Posterior cingulate gyrus (tissue), 11 donors: ENCODE measurements at regions not wholly inside any gene's neighbourhood (a gene's known extent, or its start where the extent isn't known, plus 50 kb on each side); places are given as distances from the start of the nearest gene placed in this dataset.
A peak's percentile ranks its signal among the peaks of the same experiment; 100 is the strongest.

Source experiments
- DNase-seq, 10 donors: peaks; one replicate each; pipeline versions ENCODE4 v3.0.0 to v3.0.0-alpha.2; 2020 to 2021; ENCODE audit warnings: mixed read lengths in 3 of 10
- intact Hi-C: fragments of 100-400 bp; cut with DNase I; formaldehyde crosslinking; loops from one replicate; pipeline ENCODE4 v1.15.1; 2023

DNA sequence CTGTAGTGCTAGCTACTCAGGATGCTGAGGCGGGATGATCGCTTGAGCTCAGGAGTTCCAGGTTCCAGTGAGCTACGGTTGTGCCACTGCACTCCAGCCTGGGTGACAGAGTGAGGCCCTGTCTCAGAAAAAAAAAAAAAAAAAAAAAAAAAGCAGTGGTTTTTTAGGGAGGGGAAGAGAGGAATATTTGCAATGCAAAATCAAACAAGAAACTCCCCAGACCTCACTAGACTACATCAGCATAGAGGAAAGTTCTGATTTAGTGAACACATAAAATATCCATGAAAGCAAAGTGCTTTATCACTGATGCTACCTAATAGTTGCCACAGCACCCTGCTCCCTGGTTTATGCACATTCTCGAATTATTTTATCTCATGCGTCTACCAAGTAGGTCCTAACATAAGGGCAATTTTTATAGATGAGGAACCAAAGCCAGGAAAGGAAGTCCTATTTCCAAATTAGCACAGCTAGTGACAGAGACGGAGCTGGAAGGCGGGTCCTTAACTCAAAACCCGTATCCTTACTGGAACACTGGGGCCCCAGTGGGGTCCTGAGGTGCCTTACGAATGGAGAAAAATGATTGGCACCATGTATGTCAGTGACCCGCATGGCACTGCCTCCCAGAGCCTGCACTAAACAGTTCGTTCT is 50.7 kb upstream of the GPR157 start:
- intact Hi-C loops: loop anchor here (2.0 kb wide), 1 partner anchor 17 kb away; no protein-coding TSS in a partner anchor
- DNase-seq: no peak

DNA sequence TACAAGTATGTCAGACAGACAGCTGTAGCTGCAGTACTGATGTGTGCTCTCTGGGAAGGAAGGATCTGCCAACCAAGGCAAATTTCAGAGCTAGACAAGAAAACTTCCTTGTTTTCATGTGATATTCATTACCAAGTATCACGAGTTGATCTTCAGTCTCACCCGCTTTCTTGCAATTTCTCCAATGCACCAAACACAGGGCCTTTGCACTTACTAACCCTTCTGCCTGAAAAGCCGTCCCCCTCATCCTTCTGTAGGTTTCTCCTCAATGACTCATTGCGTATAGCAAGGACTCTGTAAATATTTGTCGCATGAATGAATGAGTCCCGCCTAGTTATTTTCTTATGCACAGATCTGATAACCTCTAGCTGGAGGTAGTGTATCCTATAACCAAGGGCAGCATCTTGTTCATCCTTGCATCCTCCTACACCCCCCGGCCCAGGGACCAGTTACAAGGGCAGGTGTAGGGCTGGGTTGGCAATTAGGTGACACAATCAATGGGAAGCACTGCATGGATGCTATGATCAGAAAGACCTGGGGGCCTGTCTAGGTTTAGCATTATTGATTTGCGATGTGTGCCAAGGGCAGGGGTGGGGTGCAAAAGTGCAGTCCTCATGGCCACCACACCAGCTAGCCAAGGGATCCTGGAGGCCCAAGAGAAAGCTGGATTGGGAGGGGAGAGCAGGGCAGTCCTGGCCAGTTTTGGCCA is 51.4 kb upstream of the GPR157 start:
- DNase-seq: no peak
- intact Hi-C loops: loop anchor here (2.0 kb wide), 1 partner anchor 17 kb away; no protein-coding TSS in a partner anchor

DNA sequence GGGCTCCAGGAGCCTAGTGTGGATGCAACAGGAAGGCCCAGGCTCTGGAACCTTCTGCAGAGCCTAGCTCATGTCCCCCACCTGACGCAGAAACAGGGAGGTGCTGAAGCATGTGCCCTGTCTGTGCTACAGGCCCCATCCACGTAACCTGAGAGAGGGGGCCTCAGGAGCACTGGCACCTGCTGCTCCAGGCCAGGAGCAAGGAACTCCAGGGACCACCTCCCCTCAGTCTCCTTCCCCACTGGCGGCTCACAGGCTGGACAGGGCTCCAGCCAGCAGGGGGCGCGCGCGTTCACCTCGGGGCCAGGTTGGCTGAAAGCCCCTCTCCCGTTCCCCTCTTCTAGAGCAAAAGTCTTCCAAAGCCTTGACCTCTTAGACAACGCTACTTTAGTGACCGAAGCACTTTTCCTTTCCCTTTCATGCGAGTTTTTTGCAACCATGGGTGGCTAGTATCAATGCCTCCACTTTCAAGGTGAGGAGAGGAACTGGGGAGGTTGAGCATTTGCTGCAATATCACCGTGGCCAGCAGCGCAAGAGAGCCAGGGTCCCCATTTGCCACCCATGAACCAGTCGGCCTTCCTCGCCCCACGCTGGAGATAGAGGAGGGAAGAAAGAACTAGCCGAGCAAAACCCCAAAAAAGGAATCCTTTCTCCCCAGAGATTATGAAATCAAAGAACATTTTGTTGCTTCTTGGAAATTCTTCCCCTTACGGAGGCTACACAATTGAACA is 52.4 kb upstream of the GPR157 start:
- intact Hi-C loops: loop anchor here (2.0 kb wide), 1 partner anchor 15 kb away; no protein-coding TSS in a partner anchor
- peak in 7 of 10 donors; percentile 44 to 93 (median 72) for DNase-seq

DNA sequence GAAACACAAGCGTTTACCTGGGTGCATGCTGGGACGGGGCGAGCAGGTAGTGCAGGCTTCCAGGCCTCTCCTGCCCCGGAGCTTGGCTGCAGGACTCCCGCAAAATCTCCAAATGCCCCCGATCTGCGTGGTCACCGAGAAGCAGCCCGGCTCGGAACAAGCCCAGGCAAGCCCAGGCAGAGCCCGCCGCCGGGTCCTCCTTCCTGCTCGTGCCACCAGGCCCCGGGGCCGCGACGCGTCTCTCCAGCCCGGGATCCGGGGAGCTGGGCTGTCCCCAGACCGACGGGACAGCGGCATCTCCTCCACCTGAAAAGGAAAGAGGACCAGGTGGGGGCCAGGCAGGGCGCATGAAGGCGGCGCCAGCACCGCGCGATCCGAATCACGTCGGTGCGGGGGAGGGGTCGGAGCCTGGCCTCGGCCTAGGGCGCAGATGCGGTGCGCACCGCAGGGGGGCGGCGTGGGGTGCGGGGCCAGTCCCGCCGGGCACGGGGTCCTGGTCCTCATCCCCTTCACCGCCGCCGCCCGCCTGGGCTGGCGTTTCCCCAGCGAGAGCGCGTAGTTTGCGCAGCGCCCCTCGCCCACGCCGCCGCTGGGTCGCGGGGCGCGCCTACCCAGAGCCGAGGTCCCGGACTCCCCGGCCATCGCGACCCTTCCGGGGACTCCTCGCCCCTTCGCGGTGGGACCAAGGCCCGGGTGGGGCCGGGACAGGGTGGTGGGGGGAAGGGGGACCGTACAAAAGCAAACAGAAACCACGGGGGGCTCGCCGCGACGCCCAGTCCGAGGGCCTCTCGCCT is 52.4 kb upstream of the H6PD start:
- peak in 1 of 10 donors; percentile 76 for DNase-seq
- intact Hi-C loops: loop anchor here (2.0 kb wide), 1 partner anchor 15 kb away; no protein-coding TSS in a partner anchor

DNA sequence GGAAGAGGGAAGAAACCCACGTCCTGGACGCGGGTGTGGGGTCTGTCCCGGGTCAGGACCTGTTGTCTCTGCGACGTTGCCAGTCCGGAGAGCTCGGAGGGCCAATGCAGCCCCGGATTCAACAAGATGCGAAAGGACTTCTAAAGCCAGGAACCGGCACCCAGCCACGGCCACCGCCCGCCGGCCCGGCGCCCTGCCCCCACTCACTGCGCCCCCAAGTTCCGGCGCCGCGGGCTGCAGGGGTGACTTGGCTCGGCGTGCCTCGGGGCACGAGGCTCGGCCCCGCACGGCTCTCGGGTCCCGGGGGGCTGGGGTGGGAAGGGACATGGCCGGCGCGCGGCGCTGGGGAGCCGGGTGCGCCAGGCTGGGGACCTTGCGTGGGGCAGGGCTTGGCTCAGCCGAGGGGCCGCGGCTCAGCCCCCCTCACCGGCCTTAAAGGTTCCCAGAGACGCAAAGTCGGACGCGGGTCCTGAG is 51.8 kb upstream of the H6PD start:
- intact Hi-C loops: no loop called here

DNA sequence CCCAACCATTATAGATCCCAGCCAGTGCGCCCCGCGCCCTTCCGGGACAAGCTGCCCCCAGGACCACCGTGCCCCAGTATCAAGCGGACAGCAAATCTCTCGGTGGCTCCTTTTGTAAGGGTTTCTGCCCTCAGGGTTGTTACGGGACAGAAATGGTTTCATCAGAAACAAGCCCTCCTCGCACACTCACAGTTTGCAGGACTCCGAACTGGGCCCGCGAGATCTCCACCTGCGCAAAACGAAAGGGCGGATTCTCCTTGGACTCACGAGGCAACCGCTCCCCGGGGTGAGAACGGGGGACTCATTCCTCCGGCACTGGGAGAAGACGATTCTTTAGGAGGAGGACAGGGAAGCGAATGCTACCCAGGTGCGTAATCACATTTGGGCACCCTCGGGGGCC is 51.1 kb upstream of the H6PD start:
- intact Hi-C loops: no loop called here
- DNase-seq: no peak

More for the DNA sequence above, 51.8 kb upstream of the H6PD start:
- no peak for DNase-seq

DNA sequence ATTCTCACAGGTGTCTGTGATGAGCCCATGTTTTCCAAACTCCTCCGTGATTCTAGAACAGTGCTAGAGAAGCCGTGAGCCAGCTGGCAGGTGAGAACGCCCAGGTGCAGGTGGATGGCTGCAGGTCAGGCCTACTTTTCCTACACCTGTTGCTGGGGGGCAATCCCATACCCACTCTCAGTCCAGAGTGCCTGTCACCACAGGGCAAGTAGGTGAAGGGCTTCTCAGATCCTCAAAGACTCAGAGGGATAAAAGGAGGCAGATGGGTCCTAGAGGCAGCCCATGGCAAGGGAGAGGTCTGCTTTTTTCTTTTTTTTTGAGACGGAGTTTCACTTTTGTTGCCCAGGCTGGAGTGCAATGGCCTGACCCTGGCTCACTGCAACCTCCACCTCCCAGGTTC is 50.7 kb upstream of the H6PD start:
- intact Hi-C loops: no loop called here
- no peak for DNase-seq

DNA sequence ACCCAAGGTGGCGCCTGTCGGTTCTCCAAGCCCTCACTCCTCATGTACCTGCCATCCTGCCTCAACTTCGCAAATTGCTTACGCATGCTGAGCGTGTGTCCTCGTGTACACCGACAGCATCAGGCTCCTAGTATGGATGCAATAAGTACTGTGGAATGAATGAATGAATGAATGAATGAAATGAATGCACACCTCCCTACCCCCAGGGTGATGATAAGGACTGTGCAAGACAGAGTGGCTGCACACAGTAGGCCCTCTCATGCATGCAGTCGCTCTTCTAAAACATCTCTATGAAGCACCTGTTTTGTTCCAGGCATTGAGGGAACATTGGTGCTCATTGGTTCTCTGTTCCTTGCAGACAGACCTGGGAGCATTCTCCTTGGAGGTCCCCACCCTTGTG is 49.8 kb upstream of the H6PD start:
- intact Hi-C loops: no loop called here
- DNase-seq: no peak
